A673 (cell line): ENCODE measurements at regions not wholly inside any gene's neighbourhood (a gene's known extent, or its start where the extent isn't known, plus 50 kb on each side); places are given as distances from the start of the nearest gene placed in this dataset.

Source experiments
- BruUV-seq: library from RNA; stranded (reverse); fragments of 400-500 nt; replicated peaks from 2 replicates; lab custom pipeline; 2021; lab: Mats Ljungman, UMichigan
- CTCF ChIA-PET: fragments of 300-600 bp; sonication (Branson Sonifier 250); formaldehyde crosslinking; loops from one replicate; lab custom pipeline; 2022; ENCODE audit warnings: antibody characterized with exemption; lab: Charles Lee
- POLR2A ChIA-PET: fragments of 300-600 bp; sonication (Branson Sonifier 250); formaldehyde crosslinking; loops from one replicate; lab custom pipeline; 2022; ENCODE audit warnings: antibody characterized with exemption; ENCODE audit not compliant: low non-redundant PET; lab: Charles Lee
- DNase-seq: peaks from one replicate; pipeline ENCODE4 v3.0.0-alpha.2; 2015; ENCODE audit warnings: low spot score
- H3K27ac ChIP-seq: fragments of 200-600 bp; sonication (generic); 2 replicates; pipeline ENCODE4 v1.5.1; 2016; ENCODE audit warnings: mixed run types, low read depth, mild to moderate bottlenecking, mixed read lengths, antibody characterized with exemption, low read length; ENCODE audit not compliant: poor library complexity, severe bottlenecking
- H3K27me3 ChIP-seq: fragments of 200-600 bp; sonication (generic); replicated peaks from 2 replicates; pipeline ENCODE4 v1.6.1; 2017; ENCODE audit warnings: mixed run types, low read depth, mild to moderate bottlenecking, mixed read lengths, antibody characterized with exemption, low read length; ENCODE audit not compliant: insufficient read depth, poor library complexity
- H3K36me3 ChIP-seq: fragments of 200-600 bp; sonication (generic); 2 replicates; pipeline ENCODE4 v1.6.1; 2016; ENCODE audit warnings: mixed run types, mild to moderate bottlenecking, mixed read lengths, antibody characterized with exemption, low read length; ENCODE audit not compliant: insufficient read depth, poor library complexity, severe bottlenecking
- H3K4me1 ChIP-seq: fragments of 200-600 bp; sonication (generic); 2 replicates; pipeline ENCODE4 v1.6.1; 2017; ENCODE audit warnings: mixed run types, mild to moderate bottlenecking, mixed read lengths, antibody characterized with exemption, low read length; ENCODE audit not compliant: insufficient read depth, poor library complexity, severe bottlenecking
- H3K4me3 ChIP-seq: fragments of 200-600 bp; sonication (generic); 2 replicates; pipeline ENCODE4 v1.5.1; 2016; ENCODE audit warnings: low read depth, mixed run types, mild to moderate bottlenecking, mixed read lengths, low read length; ENCODE audit not compliant: poor library complexity, severe bottlenecking
- H3K9me3 ChIP-seq: fragments of 200-600 bp; sonication (generic); 2 replicates; pipeline ENCODE4 v1.6.1; 2016; ENCODE audit warnings: mixed run types, low read depth, mild to moderate bottlenecking, mixed read lengths, antibody characterized with exemption, low read length; ENCODE audit not compliant: poor library complexity, severe bottlenecking
- EZH2 ChIP-seq: fragments of 200-600 bp; sonication (generic); IDR thresholded peaks from 2 replicates; pipeline ENCODE4 v1.6.1; 2017; ENCODE audit warnings: borderline replicate concordance, low read depth, mild to moderate bottlenecking, mixed read lengths, antibody characterized with exemption, low read length; ENCODE audit not compliant: poor library complexity, severe bottlenecking
- intact Hi-C: fragments of 100-400 bp; cut with micrococcal nuclease; formaldehyde crosslinking; loops from one replicate; pipeline ENCODE4 v1.10.0; 2022; ENCODE audit not compliant: unreplicated experiment
- TF ChIP-seq, protein P1 (sequence below): fragments of 300-800, 200-600 bp; sonication (generic); conservative IDR thresholded peaks from 2 replicates; pipeline ENCODE4 v1.5.1; 2017; ENCODE audit warnings: low read depth, mild to moderate bottlenecking, antibody characterized with exemption, low read length, moderate library complexity, mixed read lengths

DNA sequence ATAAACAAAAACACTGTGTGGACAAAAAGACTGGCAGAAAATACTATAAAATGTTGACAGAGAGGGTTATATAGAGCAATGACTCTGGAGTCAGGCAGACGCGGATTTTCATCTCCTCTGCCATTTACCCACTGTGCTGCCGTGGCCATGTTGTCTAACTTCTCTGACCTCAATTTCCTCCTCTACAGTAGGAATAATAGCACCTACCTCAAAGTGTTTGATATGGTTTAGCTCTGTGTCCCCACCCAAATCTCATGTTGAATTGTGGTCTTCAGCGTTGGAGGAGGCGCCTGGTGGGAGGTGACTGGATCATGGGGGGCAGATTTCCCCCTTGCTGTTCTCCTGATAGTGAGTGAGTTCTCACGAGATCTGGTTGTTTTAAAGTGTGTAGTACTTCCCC, 78.2 kb upstream of the CALN1 start:
- no peak for TF ChIP-seq EZH2
- TF ChIP-seq, protein P1, sequence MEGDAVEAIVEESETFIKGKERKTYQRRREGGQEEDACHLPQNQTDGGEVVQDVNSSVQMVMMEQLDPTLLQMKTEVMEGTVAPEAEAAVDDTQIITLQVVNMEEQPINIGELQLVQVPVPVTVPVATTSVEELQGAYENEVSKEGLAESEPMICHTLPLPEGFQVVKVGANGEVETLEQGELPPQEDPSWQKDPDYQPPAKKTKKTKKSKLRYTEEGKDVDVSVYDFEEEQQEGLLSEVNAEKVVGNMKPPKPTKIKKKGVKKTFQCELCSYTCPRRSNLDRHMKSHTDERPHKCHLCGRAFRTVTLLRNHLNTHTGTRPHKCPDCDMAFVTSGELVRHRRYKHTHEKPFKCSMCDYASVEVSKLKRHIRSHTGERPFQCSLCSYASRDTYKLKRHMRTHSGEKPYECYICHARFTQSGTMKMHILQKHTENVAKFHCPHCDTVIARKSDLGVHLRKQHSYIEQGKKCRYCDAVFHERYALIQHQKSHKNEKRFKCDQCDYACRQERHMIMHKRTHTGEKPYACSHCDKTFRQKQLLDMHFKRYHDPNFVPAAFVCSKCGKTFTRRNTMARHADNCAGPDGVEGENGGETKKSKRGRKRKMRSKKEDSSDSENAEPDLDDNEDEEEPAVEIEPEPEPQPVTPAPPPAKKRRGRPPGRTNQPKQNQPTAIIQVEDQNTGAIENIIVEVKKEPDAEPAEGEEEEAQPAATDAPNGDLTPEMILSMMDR: no peak
- Histone ChIP-seq H3K4me1 (no peaks in the 10 kb centered on the region), H3K27me3 (no peaks in the 10 kb centered on the region), H3K4me3 (no peak overlapping the region), H3K36me3 (no peaks in the 10 kb centered on the region), H3K9me3 (no peaks in the 10 kb centered on the region), H3K27ac (no peak overlapping the region)
- BruUV-seq: no TSS peak
- intact Hi-C loops: no loop called here
- ChIA-PET CTCF (no interaction called here), POLR2A (no interaction called here)
- DNase-seq: no peak

GRCh38 chr7:72481934-72482333, 69.8 kb upstream of the CALN1 start:
- no peak for TF ChIP-seq EZH2
- TF ChIP-seq, protein P1: no peak
- Histone ChIP-seq H3K27ac (no peak overlapping the region), H3K4me1 (no peaks in the 10 kb centered on the region), H3K27me3 (peaks cover 3% of the 10 kb centered on the region), H3K4me3 (no peak overlapping the region), H3K9me3 (no peaks in the 10 kb centered on the region), H3K36me3 (no peaks in the 10 kb centered on the region)
- BruUV-seq: no TSS peak
- intact Hi-C loops: no loop called here
- ChIA-PET POLR2A (no interaction called here), CTCF (no interaction called here)
- no peak for DNase-seq

GRCh38 chr7:72476608-72477305, 64.6 kb upstream of the CALN1 start:
- intact Hi-C loops: no loop called here
- no peaks in the 10 kb centered on the region for H3K36me3 ChIP-seq
- H3K4me3 ChIP-seq: no peak overlapping the region
- DNase-seq: no peak
- no peaks in the 10 kb centered on the region for H3K27me3 ChIP-seq
- no peaks in the 10 kb centered on the region for H3K4me1 ChIP-seq
- POLR2A ChIA-PET: no interaction called here
- no peak overlapping the region for H3K27ac ChIP-seq
- TF ChIP-seq EZH2: no peak
- TF ChIP-seq, protein P1: no peak
- BruUV-seq: no TSS peak
- H3K9me3 ChIP-seq: no peaks in the 10 kb centered on the region
- CTCF ChIA-PET: no interaction called here
